Nucleus accumbens (tissue), 56 donors: ENCODE measurements at regions not wholly inside any gene's neighbourhood (a gene's known extent, or its start where the extent isn't known, plus 50 kb on each side); places are given as distances from the start of the nearest gene placed in this dataset.
"Not testable (repeated sequence)": the region's sequence is repeated elsewhere in the genome, so short reads cannot be mapped to it uniquely, and the experiment has no call there.

Experiments used
- DNase-seq, 56 donors: peaks; one replicate each; lab custom pipeline; 2025; lab: John Stamatoyannopoulos, UW

- DNase-seq, result no peak
These were observed 691.4 kb downstream of the PCDH7 start for GRCh38 chr4:31411565-31411964.

GRCh38 chr4:31415629-31416028 is 695.5 kb downstream of the PCDH7 start:
- DNase-seq, result no peak

- DNase-seq, result no peak
These were observed 696.3 kb downstream of the PCDH7 start for GRCh38 chr4:31416498-31416897.

- DNase-seq, result no peak
These were observed 696.9 kb downstream of the PCDH7 start for GRCh38 chr4:31417040-31417439.

- no peak for DNase-seq
These were observed 701.8 kb downstream of the PCDH7 start for GRCh38 chr4:31422006-31422405.

GRCh38 chr4:31427691-31428090 is 707.5 kb downstream of the PCDH7 start:
- no peak for DNase-seq

- DNase-seq, result no peak
These were observed 722.1 kb downstream of the PCDH7 start for GRCh38 chr4:31442236-31442635.

GRCh38 chr4:31445526-31445925 is 725.4 kb downstream of the PCDH7 start:
- DNase-seq, result no peak

- no peak for DNase-seq
These were observed 735.4 kb downstream of the PCDH7 start for GRCh38 chr4:31455612-31456011.

- no peak for DNase-seq
These were observed 738.6 kb downstream of the PCDH7 start for GRCh38 chr4:31458813-31459212.

- no peak for DNase-seq
These were observed 741.3 kb downstream of the PCDH7 start for GRCh38 chr4:31461421-31461820.

GRCh38 chr4:31467781-31468180 is 747.6 kb downstream of the PCDH7 start:
- no peak for DNase-seq

GRCh38 chr4:31474221-31474620 is 754.1 kb downstream of the PCDH7 start:
- no peak for DNase-seq

GRCh38 chr4:31482691-31483090 is 762.5 kb downstream of the PCDH7 start:
- DNase-seq, result no peak

GRCh38 chr4:31499216-31499615 is 779.0 kb downstream of the PCDH7 start:
- DNase-seq, result not testable (repeated sequence)

GRCh38 chr4:31516520-31516919 is 796.4 kb downstream of the PCDH7 start:
- no peak for DNase-seq

- DNase-seq, result no peak
These were observed 798.7 kb downstream of the PCDH7 start for GRCh38 chr4:31518796-31519250.

GRCh38 chr4:31530555-31530954 is 810.4 kb downstream of the PCDH7 start:
- DNase-seq, result no peak

GRCh38 chr4:31538877-31539276 is 818.7 kb downstream of the PCDH7 start:
- DNase-seq, result no peak

- DNase-seq, result peak in 5 of 56 donors; percentile 0 to 28 (median 20)
These were observed 819.3 kb downstream of the PCDH7 start for GRCh38 chr4:31539284-31540069.

- DNase-seq, result no peak
These were observed 825.2 kb downstream of the PCDH7 start for GRCh38 chr4:31545330-31545729.

GRCh38 chr4:31545755-31546154 is 825.6 kb downstream of the PCDH7 start:
- no peak for DNase-seq

- no peak for DNase-seq
These were observed 827.9 kb downstream of the PCDH7 start for GRCh38 chr4:31548021-31548420.
